Astrocyte (in vitro differentiated cells and primary cell): ENCODE measurements at regions not wholly inside any gene's neighbourhood (a gene's known extent, or its start where the extent isn't known, plus 50 kb on each side); places are given as distances from the start of the nearest gene placed in this dataset.

Experiments used
- EZH2 ChIP-seq: IDR thresholded peaks from 2 replicates; pipeline ENCODE4 v1.6.1; 2012; ENCODE audit warnings: mild to moderate bottlenecking, low read length, inconsistent platforms; ENCODE audit not compliant: insufficient read depth
- TF ChIP-seq, protein P1 (sequence below): IDR thresholded peaks from 2 replicates; pipeline ENCODE4 v1.5.1; 2011; ENCODE audit warnings: low read depth, mild to moderate bottlenecking, inconsistent platforms, low read length, moderate library complexity; ENCODE audit not compliant: insufficient read depth

DNA sequence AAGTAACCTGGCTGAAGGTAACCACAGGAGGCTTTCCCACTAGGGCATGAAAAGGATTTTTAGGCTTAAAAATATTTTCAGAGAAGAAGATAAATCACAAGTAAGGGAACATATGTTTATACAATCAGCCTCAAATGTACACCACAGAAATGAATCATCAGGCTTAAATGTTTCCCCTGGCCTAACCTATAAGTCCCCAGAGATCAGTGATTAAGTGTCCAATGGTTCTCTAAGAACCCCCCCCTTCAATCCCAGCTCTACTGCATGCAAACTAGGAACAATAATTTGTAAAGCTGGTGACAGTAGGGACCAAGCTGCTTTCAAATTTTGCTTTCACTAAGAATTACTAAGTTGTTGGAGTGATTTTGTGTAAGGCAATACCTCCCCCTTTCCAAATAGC lies 431.6 kb upstream of the LMCD1 start:
- TF ChIP-seq, protein P1, sequence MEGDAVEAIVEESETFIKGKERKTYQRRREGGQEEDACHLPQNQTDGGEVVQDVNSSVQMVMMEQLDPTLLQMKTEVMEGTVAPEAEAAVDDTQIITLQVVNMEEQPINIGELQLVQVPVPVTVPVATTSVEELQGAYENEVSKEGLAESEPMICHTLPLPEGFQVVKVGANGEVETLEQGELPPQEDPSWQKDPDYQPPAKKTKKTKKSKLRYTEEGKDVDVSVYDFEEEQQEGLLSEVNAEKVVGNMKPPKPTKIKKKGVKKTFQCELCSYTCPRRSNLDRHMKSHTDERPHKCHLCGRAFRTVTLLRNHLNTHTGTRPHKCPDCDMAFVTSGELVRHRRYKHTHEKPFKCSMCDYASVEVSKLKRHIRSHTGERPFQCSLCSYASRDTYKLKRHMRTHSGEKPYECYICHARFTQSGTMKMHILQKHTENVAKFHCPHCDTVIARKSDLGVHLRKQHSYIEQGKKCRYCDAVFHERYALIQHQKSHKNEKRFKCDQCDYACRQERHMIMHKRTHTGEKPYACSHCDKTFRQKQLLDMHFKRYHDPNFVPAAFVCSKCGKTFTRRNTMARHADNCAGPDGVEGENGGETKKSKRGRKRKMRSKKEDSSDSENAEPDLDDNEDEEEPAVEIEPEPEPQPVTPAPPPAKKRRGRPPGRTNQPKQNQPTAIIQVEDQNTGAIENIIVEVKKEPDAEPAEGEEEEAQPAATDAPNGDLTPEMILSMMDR = no peak
- TF ChIP-seq EZH2 = no peak
